NCI-H446 (cell line): ENCODE measurements at regions not wholly inside any gene's neighbourhood (a gene's known extent, or its start where the extent isn't known, plus 50 kb on each side); places are given as distances from the start of the nearest gene placed in this dataset.
A peak's percentile ranks its signal among the peaks of the same experiment; 100 is the strongest.

Source experiments
- DNase-seq, 2 experiments: peaks; one replicate each; lab custom pipeline; 2025; lab: John Stamatoyannopoulos, UW

GRCh38 chr19:30667227-30667626 is 295.0 kb downstream of the ZNF536 start:
- no peak for DNase-seq

DNA sequence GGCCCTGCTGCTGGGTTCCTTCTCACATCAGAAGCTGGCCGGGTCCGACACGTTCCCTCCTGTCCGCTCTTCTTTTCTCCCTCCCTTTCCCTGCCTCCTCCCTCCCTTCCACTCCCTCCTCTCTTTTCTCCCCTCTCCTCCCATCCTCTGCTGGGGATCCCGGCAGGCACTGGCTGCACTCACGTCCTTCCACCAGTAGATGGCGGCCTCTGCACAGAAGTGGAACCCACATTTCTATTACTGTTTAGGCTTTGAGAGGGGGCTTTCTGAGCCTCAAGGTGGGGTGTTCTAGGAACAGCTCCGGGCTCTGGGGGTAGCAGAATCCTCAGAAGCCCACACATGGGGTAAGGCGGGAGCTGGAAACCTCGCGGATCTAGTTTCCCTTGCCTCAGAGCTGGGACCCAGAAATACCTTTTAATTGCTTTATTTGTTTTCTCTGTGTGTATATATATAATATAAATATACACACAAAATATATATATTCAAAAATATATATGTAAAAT is 294.2 kb downstream of the ZNF536 start:
- DNase-seq = peak; percentile 52 to 69

DNA sequence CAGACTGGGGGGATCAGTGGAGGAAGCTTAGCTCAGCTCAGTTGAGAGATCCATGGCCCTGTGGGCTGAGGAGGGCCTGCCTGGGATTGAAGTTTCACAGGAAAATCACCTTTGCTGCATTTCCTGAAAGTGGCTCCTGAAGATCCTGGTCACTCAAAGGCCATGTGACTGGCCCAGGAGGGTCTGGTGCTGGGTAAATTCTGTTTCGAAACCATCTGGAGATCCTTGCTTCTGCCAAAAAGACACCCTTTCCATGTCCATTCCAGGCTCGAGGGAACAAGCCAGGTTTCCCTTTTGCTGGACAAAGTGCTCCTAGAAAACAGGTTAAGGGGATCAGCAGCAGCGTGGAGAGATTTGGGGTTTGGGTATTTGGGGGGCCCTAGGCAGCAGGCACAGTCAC is 293.3 kb downstream of the ZNF536 start:
- DNase-seq = no peak

DNA sequence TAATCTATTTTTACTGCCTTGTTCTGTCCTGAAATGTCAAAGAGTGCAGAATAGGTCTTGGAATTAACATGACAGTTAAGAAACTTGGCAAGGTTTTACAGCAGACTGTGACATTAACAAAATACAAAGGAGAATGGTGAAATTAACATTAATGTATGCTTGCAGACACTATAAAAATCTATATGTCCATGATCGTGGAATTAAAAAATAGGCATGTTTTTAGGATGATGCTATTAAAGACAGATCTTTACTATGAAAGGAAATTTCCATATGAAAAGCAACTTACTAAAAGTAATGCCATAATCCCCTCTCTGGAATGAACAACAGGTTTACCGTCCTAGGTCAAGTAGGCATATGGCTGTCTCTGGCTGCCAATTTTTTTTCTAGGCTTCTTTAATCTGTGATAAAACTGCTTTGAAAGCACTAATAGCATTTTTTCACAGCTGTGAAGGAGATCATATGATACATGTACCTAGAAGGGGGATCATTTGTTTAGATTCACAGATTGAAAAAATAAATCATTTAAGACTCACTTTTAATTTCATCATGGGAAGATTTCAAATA is 291.5 kb downstream of the ZNF536 start:
- peak in 1 of 2 experiments; percentile 42 for DNase-seq

- DNase-seq = no peak
Observed at GRCh38 chr19:30662211-30662861, 290.2 kb downstream of the ZNF536 start.

DNA sequence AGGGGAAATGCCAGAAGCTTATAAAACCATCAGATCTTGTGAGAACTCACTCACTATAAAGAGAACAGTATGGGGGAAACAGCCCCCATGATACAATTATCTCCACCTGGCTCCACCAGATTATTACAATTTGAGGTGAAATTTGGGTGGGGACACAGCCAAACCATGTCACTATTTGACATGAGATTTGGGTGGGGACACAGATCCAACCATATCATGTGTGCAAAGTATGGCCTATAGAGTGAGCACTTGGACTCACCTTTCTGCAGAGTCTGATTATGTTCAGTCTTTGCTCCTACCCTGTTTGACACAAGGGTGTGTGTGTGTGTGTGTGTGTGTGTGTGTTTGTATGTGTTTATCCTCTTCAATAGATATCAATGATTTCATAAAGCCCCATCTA is 287.5 kb downstream of the ZNF536 start:
- no peak for DNase-seq

GRCh38 chr19:30656520-30657100 is 284.4 kb downstream of the ZNF536 start:
- no peak for DNase-seq

- no peak for DNase-seq
Observed at GRCh38 chr19:30653646-30654386, 281.6 kb downstream of the ZNF536 start.

- DNase-seq = no peak
Observed at GRCh38 chr19:30652751-30653150, 280.6 kb downstream of the ZNF536 start.

- DNase-seq = no peak
Observed at GRCh38 chr19:30651691-30652090, 279.5 kb downstream of the ZNF536 start.

- DNase-seq = no peak
Observed at GRCh38 chr19:30651066-30651465, 278.9 kb downstream of the ZNF536 start.

- peak; percentile 66 to 83 for DNase-seq
Observed at GRCh38 chr19:30649934-30650614, 277.9 kb downstream of the ZNF536 start.

DNA sequence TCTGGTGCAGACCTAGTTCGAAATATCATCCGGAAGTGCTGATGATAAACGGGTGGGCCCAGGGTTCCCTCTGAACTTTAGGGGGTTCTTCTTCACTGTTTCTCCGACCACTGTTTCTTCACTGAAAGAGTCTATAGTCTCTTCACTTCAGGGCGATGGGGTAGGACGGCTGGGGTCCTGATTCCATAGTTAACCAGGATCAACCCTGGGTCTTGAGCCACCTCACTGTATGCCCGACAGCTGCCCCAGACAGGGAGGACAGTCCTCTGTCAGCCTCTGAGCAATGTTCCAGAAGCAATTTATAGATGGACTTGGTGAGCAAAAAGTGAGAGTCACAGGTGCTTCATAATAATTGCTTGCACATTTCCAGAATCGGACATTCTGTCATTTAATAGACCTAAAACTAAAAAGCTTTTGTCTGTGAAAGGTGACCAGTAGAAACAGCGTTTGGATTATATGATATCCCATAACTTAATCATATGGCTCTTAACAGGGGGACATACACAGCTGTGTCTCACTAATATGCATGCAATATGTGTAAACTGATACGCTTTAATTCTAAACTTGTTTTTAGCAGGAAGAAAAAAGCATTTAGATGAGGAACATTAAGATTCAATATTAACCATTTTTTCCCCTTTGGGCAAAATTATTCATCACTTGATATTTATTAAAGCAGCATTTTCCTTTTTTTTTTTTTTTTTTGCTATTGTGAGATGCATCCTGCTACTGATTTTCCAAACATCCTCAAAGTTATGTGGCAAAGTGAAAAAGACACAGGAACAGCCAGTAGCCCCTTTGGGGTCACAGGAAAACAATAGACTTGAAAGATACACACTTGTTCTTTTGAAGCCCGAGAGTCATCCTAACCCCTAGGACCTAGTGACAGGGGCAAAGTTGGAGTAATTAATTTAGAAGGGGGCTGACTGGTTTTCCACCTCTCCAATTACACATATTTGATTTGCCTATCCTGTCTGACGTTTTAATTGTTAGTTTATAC is 277.0 kb downstream of the ZNF536 start:
- no peak for DNase-seq

GRCh38 chr19:30647891-30648720 is 275.9 kb downstream of the ZNF536 start:
- no peak for DNase-seq

GRCh38 chr19:30646806-30647205 is 274.6 kb downstream of the ZNF536 start:
- no peak for DNase-seq

GRCh38 chr19:30645946-30646577 is 273.9 kb downstream of the ZNF536 start:
- DNase-seq = no peak

- DNase-seq = no peak
Observed at GRCh38 chr19:30640252-30640965, 268.2 kb downstream of the ZNF536 start.

- DNase-seq = no peak
Observed at GRCh38 chr19:30638889-30639288, 266.7 kb downstream of the ZNF536 start.

GRCh38 chr19:30637926-30638325 is 265.7 kb downstream of the ZNF536 start:
- no peak for DNase-seq
